ENCODE measurements at regions not wholly inside any gene's neighbourhood (a gene's known extent, or its start where the extent isn't known, plus 50 kb on each side); places are given as distances from the start of the nearest gene placed in this dataset.

- no peaks in the 10 kb centered on the region for H3K36me3 Mint-ChIP-seq (ENCODE audit: low read depth)
- H3K9ac ChIP-seq (ENCODE audit: extremely low read depth, low read length, poor library complexity, severe bottlenecking) = no peak overlapping the region
- H3K9me3 ChIP-seq (ENCODE audit: control insufficient read depth, low read length) = no peaks in the 10 kb centered on the region
- no peak for DNase-seq
- H3K4me3 ChIP-seq (ENCODE audit: low read length) = no peak overlapping the region
- no peak for TF ChIP-seq CTCF (conservative IDR thresholded peaks at IDR 0.05)
- H3K27ac ChIP-seq (ENCODE audit: low read depth, low read length) = no peak overlapping the region
- H3K4me3 Mint-ChIP-seq = no peak overlapping the region
- no peak overlapping the region for H3K27ac Mint-ChIP-seq
- no peaks in the 10 kb centered on the region for H3K27me3 Mint-ChIP-seq (ENCODE audit: insufficient read depth)
- H3K27me3 ChIP-seq (ENCODE audit: control insufficient read depth, insufficient read depth, low read length, poor library complexity, severe bottlenecking) = no peaks in the 10 kb centered on the region
- H3K4me1 Mint-ChIP-seq = peaks cover 3% of the 10 kb centered on the region
- H3K36me3 ChIP-seq (ENCODE audit: control insufficient read depth, insufficient read depth, low read length) = no peaks in the 10 kb centered on the region
- 85 to 91% methylated on average over 4 to 5 of the region's 5 CpGs for WGBS, 2 experiments (ENCODE audit: insufficient coverage in 1 of 2, insufficient read length in 1 of 2)
- H3K4me1 ChIP-seq (ENCODE audit: control insufficient read depth, insufficient read depth, low read length) = no peaks in the 10 kb centered on the region
- no peaks in the 10 kb centered on the region for H3K9me3 Mint-ChIP-seq
These were observed 132.3 kb upstream of the MCTP2 start for GRCh38 chr15:94098921-94099573.

- Histone ChIP-seq H3K4me3 (ENCODE audit: low read length) (no peak overlapping the region), H3K27ac (ENCODE audit: low read depth, low read length) (no peak overlapping the region), H3K27me3 (ENCODE audit: control insufficient read depth, insufficient read depth, low read length, poor library complexity, severe bottlenecking) (no peaks in the 10 kb centered on the region), H3K9ac (ENCODE audit: extremely low read depth, low read length, poor library complexity, severe bottlenecking) (no peak overlapping the region), H3K4me1 (ENCODE audit: control insufficient read depth, insufficient read depth, low read length) (no peaks in the 10 kb centered on the region), H3K9me3 (ENCODE audit: control insufficient read depth, low read length) (no peaks in the 10 kb centered on the region), H3K36me3 (ENCODE audit: control insufficient read depth, insufficient read depth, low read length) (no peaks in the 10 kb centered on the region)
- H3K36me3 Mint-ChIP-seq (ENCODE audit: low read depth) = no peaks in the 10 kb centered on the region
- WGBS, 2 experiments (ENCODE audit: insufficient coverage in 1 of 2, insufficient read length in 1 of 2) = 88 to 89% methylated on average over 5 to 6 of the region's 6 CpGs
- no peak for TF ChIP-seq CTCF (conservative IDR thresholded peaks at IDR 0.05)
- H3K4me1 Mint-ChIP-seq = peaks cover 3% of the 10 kb centered on the region
- H3K27me3 Mint-ChIP-seq (ENCODE audit: insufficient read depth) = no peaks in the 10 kb centered on the region
- no peak overlapping the region for H3K4me3 Mint-ChIP-seq
- H3K9me3 Mint-ChIP-seq = no peaks in the 10 kb centered on the region
- no peak for DNase-seq
- H3K27ac Mint-ChIP-seq = no peak overlapping the region
These were observed 133.8 kb upstream of the MCTP2 start for GRCh38 chr15:94097552-94097951.

- H3K9me3 ChIP-seq (ENCODE audit: control insufficient read depth, low read length) = no peaks in the 10 kb centered on the region
- TF ChIP-seq CTCF (conservative IDR thresholded peaks at IDR 0.05) = no peak
- no peak overlapping the region for H3K27ac ChIP-seq (ENCODE audit: low read depth, low read length)
- no peak for DNase-seq
- H3K4me3 Mint-ChIP-seq = no peak overlapping the region
- no peaks in the 10 kb centered on the region for H3K36me3 Mint-ChIP-seq (ENCODE audit: low read depth)
- H3K9me3 Mint-ChIP-seq = no peaks in the 10 kb centered on the region
- H3K4me1 ChIP-seq (ENCODE audit: control insufficient read depth, insufficient read depth, low read length) = no peaks in the 10 kb centered on the region
- no peaks in the 10 kb centered on the region for H3K27me3 Mint-ChIP-seq (ENCODE audit: insufficient read depth)
- H3K4me1 Mint-ChIP-seq = peaks cover 3% of the 10 kb centered on the region
- no peak overlapping the region for H3K4me3 ChIP-seq (ENCODE audit: low read length)
- WGBS, 2 experiments (ENCODE audit: insufficient coverage in 1 of 2, insufficient read length in 1 of 2) = 83 to 100% methylated on average over 1 of the region's 1 CpG
- H3K9ac ChIP-seq (ENCODE audit: extremely low read depth, low read length, poor library complexity, severe bottlenecking) = no peak overlapping the region
- no peak overlapping the region for H3K27ac Mint-ChIP-seq
- no peaks in the 10 kb centered on the region for H3K27me3 ChIP-seq (ENCODE audit: control insufficient read depth, insufficient read depth, low read length, poor library complexity, severe bottlenecking)
- H3K36me3 ChIP-seq (ENCODE audit: control insufficient read depth, insufficient read depth, low read length) = no peaks in the 10 kb centered on the region
These were observed 137.1 kb upstream of the MCTP2 start for GRCh38 chr15:94094310-94094709.

All from endodermal cell (in vitro differentiated cells).